Loucy (cell line): ENCODE measurements at regions not wholly inside any gene's neighbourhood (a gene's known extent, or its start where the extent isn't known, plus 50 kb on each side); places are given as distances from the start of the nearest gene placed in this dataset.

Source experiments
- CTCF ChIP-seq: fragments of 200-600 bp; sonication (generic); conservative IDR thresholded peaks from 2 replicates; pipeline ENCODE4 v1.5.1; 2014; ENCODE audit warnings: mild to moderate bottlenecking, antibody characterized with exemption, low read length
- EZH2phosphoT487 ChIP-seq: fragments of 200-600 bp; IDR thresholded peaks from 2 replicates; pipeline ENCODE4 v1.6.1; 2018; ENCODE audit warnings: antibody characterized with exemption, mild to moderate bottlenecking, moderate library complexity, borderline replicate concordance

- TF ChIP-seq CTCF = no peak
- TF ChIP-seq EZH2phosphoT487 = no peak
Measured at GRCh38 chr2:150609831-150610582, 122.5 kb upstream of the RND3 start.
